GM23248 (cell line): ENCODE measurements at regions not wholly inside any gene's neighbourhood (a gene's known extent, or its start where the extent isn't known, plus 50 kb on each side); places are given as distances from the start of the nearest gene placed in this dataset.

ENCODE experiments used
- EZH2 ChIP-seq: fragments of 200-600 bp; sonication (generic); IDR thresholded peaks from 2 replicates; pipeline ENCODE4 v1.6.1; 2018; ENCODE audit warnings: antibody characterized with exemption, mild to moderate bottlenecking; ENCODE audit not compliant: insufficient read depth, poor library complexity, severe bottlenecking
- EZH2phosphoT487 ChIP-seq: fragments of 200-600 bp; sonication (generic); IDR thresholded peaks from 2 replicates; pipeline ENCODE4 v1.6.1; 2018; ENCODE audit warnings: antibody characterized with exemption, moderate library complexity, mild to moderate bottlenecking, low read depth; ENCODE audit not compliant: insufficient read depth

GRCh38 chr17:77585142-77585860 lies 373.2 kb upstream of the TNRC6C start:
- TF ChIP-seq EZH2phosphoT487, result no peak
- TF ChIP-seq EZH2, result no peak
